ENCODE measurements at regions not wholly inside any gene's neighbourhood (a gene's known extent, or its start where the extent isn't known, plus 50 kb on each side); places are given as distances from the start of the nearest gene placed in this dataset.

GRCh38 chr10:78706726-78707540 is 361.8 kb upstream of the ZMIZ1 start:
- no peak overlapping the region for H3K4me3 ChIP-seq (ENCODE audit: low read length)

GRCh38 chr10:78707745-78708144 is 361.0 kb upstream of the ZMIZ1 start:
- no peak for DNase-seq (ENCODE audit: low read depth, low spot score)
- no peaks in the 10 kb centered on the region for H3K9me3 ChIP-seq (ENCODE audit: control insufficient read depth, insufficient read depth, low read length)
- no peaks in the 10 kb centered on the region for H3K36me3 ChIP-seq (ENCODE audit: control insufficient read depth, insufficient read depth, low read length)
- no CpG with 5 or more reads among the region's 4 CpGs for WGBS (ENCODE audit: insufficient coverage, insufficient read length)
- H3K27ac ChIP-seq (ENCODE audit: low read length): no peak overlapping the region
- H3K4me3 ChIP-seq (ENCODE audit: low read length): no peak overlapping the region
- no peaks in the 10 kb centered on the region for H3K27me3 ChIP-seq (ENCODE audit: control insufficient read depth, insufficient read depth, low read length)
- no peaks in the 10 kb centered on the region for H3K4me1 ChIP-seq (ENCODE audit: control insufficient read depth, insufficient read depth, low read length)

More at GRCh38 chr10:78706726-78707540, 361.8 kb upstream of the ZMIZ1 start:
- Histone ChIP-seq H3K36me3 (ENCODE audit: control insufficient read depth, insufficient read depth, low read length) (no peaks in the 10 kb centered on the region), H3K27ac (ENCODE audit: low read length) (no peak overlapping the region), H3K27me3 (ENCODE audit: control insufficient read depth, insufficient read depth, low read length) (no peaks in the 10 kb centered on the region), H3K4me1 (ENCODE audit: control insufficient read depth, insufficient read depth, low read length) (no peaks in the 10 kb centered on the region), H3K9me3 (ENCODE audit: control insufficient read depth, insufficient read depth, low read length) (no peaks in the 10 kb centered on the region)
- WGBS (ENCODE audit: insufficient coverage, insufficient read length): no CpG with 5 or more reads among the region's 5 CpGs
- DNase-seq (ENCODE audit: low read depth, low spot score): no peak

- no CpG with 5 or more reads among the region's 3 CpGs for WGBS (ENCODE audit: insufficient coverage, insufficient read length)
- DNase-seq (ENCODE audit: low read depth, low spot score): peak; percentile 7
Observed at GRCh38 chr10:78712147-78712546, 356.6 kb upstream of the ZMIZ1 start.

GRCh38 chr10:78713659-78714058 is 355.1 kb upstream of the ZMIZ1 start:
- no peak for DNase-seq (ENCODE audit: low read depth, low spot score)
- Histone ChIP-seq H3K4me3 (ENCODE audit: low read length) (no peak overlapping the region), H3K9me3 (ENCODE audit: control insufficient read depth, insufficient read depth, low read length) (no peaks in the 10 kb centered on the region), H3K27ac (ENCODE audit: low read length) (no peak overlapping the region), H3K36me3 (ENCODE audit: control insufficient read depth, insufficient read depth, low read length) (no peaks in the 10 kb centered on the region), H3K27me3 (ENCODE audit: control insufficient read depth, insufficient read depth, low read length) (no peaks in the 10 kb centered on the region), H3K4me1 (ENCODE audit: control insufficient read depth, insufficient read depth, low read length) (no peaks in the 10 kb centered on the region; the same call in 1 of the 2 replicates)
- no CpG with 5 or more reads among the region's 3 CpGs for WGBS (ENCODE audit: insufficient coverage, insufficient read length)

More at GRCh38 chr10:78712147-78712546, 356.6 kb upstream of the ZMIZ1 start:
- no peaks in the 10 kb centered on the region for H3K9me3 ChIP-seq (ENCODE audit: control insufficient read depth, insufficient read depth, low read length)
- no peaks in the 10 kb centered on the region for H3K27me3 ChIP-seq (ENCODE audit: control insufficient read depth, insufficient read depth, low read length)
- no peaks in the 10 kb centered on the region for H3K4me1 ChIP-seq (ENCODE audit: control insufficient read depth, insufficient read depth, low read length)
- no peak overlapping the region for H3K27ac ChIP-seq (ENCODE audit: low read length)
- H3K4me3 ChIP-seq (ENCODE audit: low read length): no peak overlapping the region
- H3K36me3 ChIP-seq (ENCODE audit: control insufficient read depth, insufficient read depth, low read length): no peaks in the 10 kb centered on the region

- no peaks in the 10 kb centered on the region for H3K27me3 ChIP-seq (ENCODE audit: control insufficient read depth, insufficient read depth, low read length)
- H3K27ac ChIP-seq (ENCODE audit: low read length): no peak overlapping the region
- H3K9me3 ChIP-seq (ENCODE audit: control insufficient read depth, insufficient read depth, low read length): no peaks in the 10 kb centered on the region
- WGBS (ENCODE audit: insufficient coverage, insufficient read length): no CpG with 5 or more reads among the region's 2 CpGs
- no peak for DNase-seq (ENCODE audit: low read depth, low spot score)
- H3K4me3 ChIP-seq (ENCODE audit: low read length): no peak overlapping the region
- no peaks in the 10 kb centered on the region; the same call in 1 of the 2 replicates for H3K4me1 ChIP-seq (ENCODE audit: control insufficient read depth, insufficient read depth, low read length)
- no peaks in the 10 kb centered on the region for H3K36me3 ChIP-seq (ENCODE audit: control insufficient read depth, insufficient read depth, low read length)
Observed at GRCh38 chr10:78714225-78714624, 354.5 kb upstream of the ZMIZ1 start.

- Histone ChIP-seq H3K9me3 (ENCODE audit: control insufficient read depth, insufficient read depth, low read length) (no peaks in the 10 kb centered on the region), H3K4me1 (ENCODE audit: control insufficient read depth, insufficient read depth, low read length) (no peaks in the 10 kb centered on the region; the same call in 1 of the 2 replicates), H3K27ac (ENCODE audit: low read length) (no peak overlapping the region), H3K36me3 (ENCODE audit: control insufficient read depth, insufficient read depth, low read length) (no peaks in the 10 kb centered on the region), H3K27me3 (ENCODE audit: control insufficient read depth, insufficient read depth, low read length) (no peaks in the 10 kb centered on the region), H3K4me3 (ENCODE audit: low read length) (no peak overlapping the region)
- no peak for DNase-seq (ENCODE audit: low read depth, low spot score)
- WGBS (ENCODE audit: insufficient coverage, insufficient read length): no CpG with 5 or more reads among the region's 2 CpGs
Observed at GRCh38 chr10:78715435-78715834, 353.3 kb upstream of the ZMIZ1 start.

- no peaks in the 10 kb centered on the region; the same call in 1 of the 2 replicates for H3K4me1 ChIP-seq (ENCODE audit: control insufficient read depth, insufficient read depth, low read length)
- H3K9me3 ChIP-seq (ENCODE audit: control insufficient read depth, insufficient read depth, low read length): no peaks in the 10 kb centered on the region
- H3K4me3 ChIP-seq (ENCODE audit: low read length): no peak overlapping the region
- no peak for DNase-seq (ENCODE audit: low read depth, low spot score)
- no peaks in the 10 kb centered on the region for H3K27me3 ChIP-seq (ENCODE audit: control insufficient read depth, insufficient read depth, low read length)
- no peaks in the 10 kb centered on the region for H3K36me3 ChIP-seq (ENCODE audit: control insufficient read depth, insufficient read depth, low read length)
- WGBS (ENCODE audit: insufficient coverage, insufficient read length): no CpG with 5 or more reads among the region's 6 CpGs
- no peak overlapping the region for H3K27ac ChIP-seq (ENCODE audit: low read length)
Observed at GRCh38 chr10:78716043-78716660, 352.6 kb upstream of the ZMIZ1 start.

- DNase-seq (ENCODE audit: low read depth, low spot score): no peak
- Histone ChIP-seq H3K27me3 (ENCODE audit: control insufficient read depth, insufficient read depth, low read length) (no peaks in the 10 kb centered on the region), H3K36me3 (ENCODE audit: control insufficient read depth, insufficient read depth, low read length) (no peaks in the 10 kb centered on the region), H3K4me3 (ENCODE audit: low read length) (no peak overlapping the region), H3K4me1 (ENCODE audit: control insufficient read depth, insufficient read depth, low read length) (no peaks in the 10 kb centered on the region; the same call in 1 of the 2 replicates), H3K27ac (ENCODE audit: low read length) (no peak overlapping the region), H3K9me3 (ENCODE audit: control insufficient read depth, insufficient read depth, low read length) (no peaks in the 10 kb centered on the region)
- no CpG with 5 or more reads among the region's 5 CpGs for WGBS (ENCODE audit: insufficient coverage, insufficient read length)
Observed at GRCh38 chr10:78717200-78717599, 351.6 kb upstream of the ZMIZ1 start.

GRCh38 chr10:78718032-78718572 is 350.7 kb upstream of the ZMIZ1 start:
- no peaks in the 10 kb centered on the region for H3K27me3 ChIP-seq (ENCODE audit: control insufficient read depth, insufficient read depth, low read length)

GRCh38 chr10:78719276-78719675 is 349.5 kb upstream of the ZMIZ1 start:
- no peak for DNase-seq (ENCODE audit: low read depth, low spot score)
- no peaks in the 10 kb centered on the region; the same call in 1 of the 2 replicates for H3K4me1 ChIP-seq (ENCODE audit: control insufficient read depth, insufficient read depth, low read length)
- H3K36me3 ChIP-seq (ENCODE audit: control insufficient read depth, insufficient read depth, low read length): no peaks in the 10 kb centered on the region
- no peaks in the 10 kb centered on the region for H3K9me3 ChIP-seq (ENCODE audit: control insufficient read depth, insufficient read depth, low read length)
- WGBS (ENCODE audit: insufficient coverage, insufficient read length): no CpG with 5 or more reads among the region's 10 CpGs
- no peaks in the 10 kb centered on the region for H3K27me3 ChIP-seq (ENCODE audit: control insufficient read depth, insufficient read depth, low read length)
- no peak overlapping the region for H3K4me3 ChIP-seq (ENCODE audit: low read length)
- H3K27ac ChIP-seq (ENCODE audit: low read length): no peak overlapping the region

More at GRCh38 chr10:78718032-78718572, 350.7 kb upstream of the ZMIZ1 start:
- no peak overlapping the region for H3K4me3 ChIP-seq (ENCODE audit: low read length)
- no peak for DNase-seq (ENCODE audit: low read depth, low spot score)
- H3K4me1 ChIP-seq (ENCODE audit: control insufficient read depth, insufficient read depth, low read length): no peaks in the 10 kb centered on the region; the same call in 1 of the 2 replicates
- H3K27ac ChIP-seq (ENCODE audit: low read length): no peak overlapping the region
- no peaks in the 10 kb centered on the region for H3K9me3 ChIP-seq (ENCODE audit: control insufficient read depth, insufficient read depth, low read length)
- no CpG with 5 or more reads among the region's 2 CpGs for WGBS (ENCODE audit: insufficient coverage, insufficient read length)
- no peaks in the 10 kb centered on the region for H3K36me3 ChIP-seq (ENCODE audit: control insufficient read depth, insufficient read depth, low read length)
